SKM-1 (cell line): ENCODE measurements at regions not wholly inside any gene's neighbourhood (a gene's known extent, or its start where the extent isn't known, plus 50 kb on each side); places are given as distances from the start of the nearest gene placed in this dataset.

Source experiments
- DNase-seq: peaks from one replicate; lab custom pipeline; 2025; ENCODE audit not compliant: unreplicated experiment; lab: John Stamatoyannopoulos, UW

GRCh38 chr18:38010971-38011857, 445.6 kb upstream of the CELF4 start:
- no peak for DNase-seq

- DNase-seq, result no peak
These were observed 444.4 kb upstream of the CELF4 start for GRCh38 chr18:38010037-38010436.

GRCh38 chr18:38009320-38009719, 443.7 kb upstream of the CELF4 start:
- no peak for DNase-seq

- no peak for DNase-seq
These were observed 442.2 kb upstream of the CELF4 start for GRCh38 chr18:38007676-38008330.

DNA sequence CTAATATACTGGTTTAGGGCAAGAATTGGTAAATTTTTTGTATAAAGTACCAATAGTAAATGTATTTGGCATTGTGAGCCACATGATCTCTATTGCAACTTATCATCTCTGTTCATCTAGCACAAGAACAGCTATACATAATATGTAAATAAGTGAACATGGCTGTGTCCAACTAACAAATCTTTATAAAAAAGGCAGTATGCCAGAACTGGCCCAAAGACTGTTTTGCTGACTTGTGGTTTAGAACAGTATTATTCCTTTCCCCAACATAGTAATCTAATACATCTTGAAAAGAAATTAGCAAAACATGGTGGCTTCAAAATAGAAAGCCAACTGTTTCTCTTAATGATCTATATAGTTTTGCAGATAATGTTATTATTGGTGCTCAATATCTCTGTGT, 441.4 kb upstream of the CELF4 start:
- no peak for DNase-seq

GRCh38 chr18:38006541-38006940, 440.9 kb upstream of the CELF4 start:
- DNase-seq, result peak; percentile 18

- no peak for DNase-seq
These were observed 432.1 kb upstream of the CELF4 start for GRCh38 chr18:37997695-37998094.

DNA sequence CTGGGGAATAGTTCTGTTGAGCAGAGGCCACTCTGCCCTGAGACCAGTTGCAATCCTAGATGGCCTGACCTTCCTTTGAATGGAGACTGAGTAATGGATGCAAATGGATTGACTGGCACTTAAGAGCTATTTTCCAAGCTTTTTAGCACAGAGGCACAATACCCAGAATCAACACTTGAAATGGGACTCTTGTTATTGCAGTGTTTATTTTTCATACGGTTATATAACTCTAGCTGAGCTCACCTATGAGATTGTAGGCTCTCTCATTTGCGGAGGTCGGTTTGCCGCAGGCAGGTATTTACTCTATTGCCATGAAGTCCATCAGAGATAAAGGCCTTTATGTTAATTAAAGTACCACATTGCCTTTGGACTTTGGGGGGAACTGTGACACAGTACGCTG, 422.3 kb upstream of the CELF4 start:
- no peak for DNase-seq

DNA sequence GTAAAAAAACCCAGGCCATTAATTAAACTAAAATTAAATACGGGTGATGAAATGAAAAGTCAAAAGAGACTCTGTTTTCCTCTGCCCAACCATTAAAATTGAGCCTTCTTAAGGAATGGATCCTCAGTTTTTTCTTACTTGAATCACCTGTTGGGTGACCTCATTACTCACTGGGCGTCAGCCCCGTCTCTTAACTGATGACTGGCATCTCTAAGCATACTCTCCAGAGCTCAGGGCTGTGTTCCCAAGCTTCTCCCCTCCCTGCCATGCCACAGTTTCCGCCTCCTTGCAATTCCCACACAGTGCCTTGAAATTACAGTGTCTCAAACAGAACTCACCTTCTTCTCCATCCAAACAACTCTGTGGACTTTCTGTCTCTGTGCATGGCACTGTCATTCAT, 421.1 kb upstream of the CELF4 start:
- no peak for DNase-seq

DNA sequence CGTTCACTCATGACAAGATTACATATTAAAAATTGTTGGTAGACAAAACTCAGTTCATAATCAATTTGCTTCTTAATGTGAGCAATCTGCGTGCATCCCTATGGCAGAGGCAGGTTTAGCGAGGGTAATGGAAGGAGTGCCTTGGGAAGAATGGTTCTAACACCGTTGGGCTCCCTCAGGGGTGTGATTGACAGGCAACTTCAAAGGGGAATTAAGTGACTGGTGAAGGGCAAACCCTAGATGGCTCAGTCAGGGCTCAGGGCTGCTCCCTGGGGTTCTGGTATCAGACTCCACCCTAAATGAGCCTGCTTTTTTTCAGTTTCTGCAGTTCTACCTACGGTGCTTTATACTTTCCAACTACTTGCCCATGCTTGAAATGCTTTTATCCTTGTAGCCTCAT, 419.5 kb upstream of the CELF4 start:
- DNase-seq, result no peak

DNA sequence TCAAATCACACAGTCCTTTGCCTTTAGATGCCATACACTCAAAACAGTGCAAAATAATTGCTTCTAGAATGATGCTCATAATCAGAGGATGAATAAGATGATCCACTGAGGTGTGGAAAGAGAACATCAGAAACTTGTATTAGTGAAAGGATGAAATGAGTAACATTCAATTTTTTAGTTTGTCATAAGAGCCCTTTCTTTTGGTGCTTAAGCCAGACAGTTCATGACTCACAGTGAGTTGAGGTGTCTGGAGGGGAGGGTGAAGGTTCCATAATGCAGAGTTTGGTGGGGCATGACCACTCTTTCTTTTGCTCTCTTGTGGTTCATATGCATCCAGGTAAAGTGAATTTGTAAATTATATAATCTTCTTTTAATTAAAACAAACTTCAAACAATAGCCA, 415.0 kb upstream of the CELF4 start:
- no peak for DNase-seq

GRCh38 chr18:37975446-37975845, 409.8 kb upstream of the CELF4 start:
- no peak for DNase-seq

DNA sequence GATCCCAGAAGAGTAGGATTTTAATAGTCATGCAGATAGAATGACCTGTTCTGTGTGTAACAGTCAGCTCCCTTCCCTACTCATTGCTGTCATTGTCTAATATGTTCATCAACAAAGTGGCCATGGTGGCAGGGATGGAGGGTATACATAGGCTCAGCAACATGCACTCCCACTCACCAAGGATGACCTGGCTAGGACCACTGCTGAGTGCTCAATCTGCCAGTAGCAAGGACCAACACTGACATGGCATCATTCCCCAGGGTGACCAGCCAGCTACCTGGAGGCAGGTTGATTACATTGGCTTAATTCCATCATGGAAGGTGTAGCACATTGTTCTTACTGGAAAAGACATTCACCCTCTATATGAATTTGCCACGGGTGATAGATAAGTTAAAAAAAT, 401.7 kb upstream of the CELF4 start:
- DNase-seq, result no peak

DNA sequence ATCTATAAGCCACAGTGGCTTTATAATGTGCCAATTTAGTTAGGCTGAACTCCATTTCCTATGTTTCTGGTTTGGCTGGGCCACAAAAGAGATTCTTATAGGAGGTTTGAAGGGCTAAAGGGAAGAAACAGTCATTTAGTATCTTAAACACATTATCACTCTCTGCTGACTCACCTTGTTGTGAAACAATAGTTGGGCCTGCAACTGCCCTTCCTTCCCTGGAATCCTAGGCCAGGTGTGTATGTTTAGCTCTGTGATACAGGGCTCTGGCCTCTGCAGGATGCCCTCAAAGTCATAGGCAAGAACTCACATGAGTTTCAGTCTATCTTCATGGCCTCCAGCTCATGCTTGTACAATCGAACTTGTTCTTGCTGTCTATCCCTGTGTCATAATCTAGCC, 400.0 kb upstream of the CELF4 start:
- DNase-seq, result no peak

- DNase-seq, result no peak
These were observed 399.4 kb upstream of the CELF4 start for GRCh38 chr18:37964885-37965571.

DNA sequence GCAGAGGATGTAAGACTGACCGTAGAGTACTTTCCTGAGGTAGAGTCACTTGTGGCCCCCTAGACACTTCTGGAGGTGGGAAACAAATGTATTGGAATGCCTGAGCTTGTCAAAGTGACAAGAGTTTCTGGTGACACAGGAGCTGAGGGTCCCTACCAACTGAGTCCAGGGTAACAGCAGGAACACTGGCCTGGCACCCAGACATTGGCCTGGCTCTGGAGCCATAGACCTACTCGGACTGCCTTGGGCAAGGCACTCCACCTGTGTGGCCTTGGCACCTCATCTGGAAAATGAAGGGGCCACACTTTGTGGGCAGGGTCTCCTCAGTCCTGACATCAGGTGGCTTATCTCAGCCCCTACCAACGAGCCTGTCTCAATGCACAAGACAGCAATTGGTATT, 398.2 kb upstream of the CELF4 start:
- no peak for DNase-seq

DNA sequence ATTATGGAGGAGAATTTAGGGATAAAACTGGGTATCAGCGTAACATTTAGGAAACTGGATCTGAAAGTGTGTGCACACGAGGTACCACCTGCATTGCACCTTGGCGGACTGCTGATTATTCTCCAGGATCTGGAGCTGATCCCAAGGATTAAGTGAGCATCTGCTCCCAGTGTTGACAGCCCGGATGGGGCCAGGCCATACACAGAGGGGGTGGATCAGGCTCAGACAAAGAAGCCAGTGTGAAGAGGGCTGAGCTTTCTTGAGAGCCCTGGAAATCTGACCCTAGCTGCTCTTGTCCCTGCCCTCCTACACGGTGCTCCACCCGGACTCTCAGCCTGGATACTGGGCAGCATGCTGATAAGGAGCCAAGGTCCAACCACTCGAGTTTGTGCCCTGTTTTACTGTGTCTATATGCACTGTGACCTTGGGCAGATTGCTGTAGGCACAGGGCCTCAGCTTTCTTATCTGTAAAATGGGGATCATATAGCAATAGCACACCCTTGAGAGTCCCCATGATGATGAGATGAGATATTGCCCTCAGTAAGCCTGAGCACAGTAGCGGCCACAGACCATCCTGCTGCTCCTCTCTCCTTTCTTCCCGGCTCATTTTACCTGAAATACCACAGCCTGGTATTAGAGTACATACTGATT, 396.8 kb upstream of the CELF4 start:
- no peak for DNase-seq

- DNase-seq, result no peak
These were observed 392.9 kb upstream of the CELF4 start for GRCh38 chr18:37958499-37958898.

GRCh38 chr18:37956902-37957301, 391.3 kb upstream of the CELF4 start:
- DNase-seq, result peak; percentile 76

DNA sequence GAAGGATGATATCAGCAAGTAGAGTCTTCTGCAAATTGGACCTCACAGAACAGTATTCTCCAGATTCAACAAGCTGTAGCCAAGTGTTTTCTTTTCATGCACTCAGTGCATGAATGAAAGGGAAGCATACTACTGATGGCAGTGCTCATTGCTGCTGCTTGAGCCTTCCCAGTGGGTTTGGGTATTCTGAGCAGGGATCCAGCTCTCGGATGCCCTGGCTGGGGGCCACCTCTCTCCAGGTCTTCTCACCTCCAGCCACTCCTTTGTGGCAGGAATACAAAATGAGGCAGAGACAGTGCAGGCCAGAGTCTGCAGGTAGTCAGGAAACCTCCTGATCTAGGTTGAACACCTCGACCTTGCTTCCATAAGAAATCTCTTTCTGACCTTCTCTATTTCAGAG, 390.4 kb upstream of the CELF4 start:
- no peak for DNase-seq

- no peak for DNase-seq
These were observed 389.6 kb upstream of the CELF4 start for GRCh38 chr18:37955201-37955600.

- DNase-seq, result no peak
These were observed 388.3 kb upstream of the CELF4 start for GRCh38 chr18:37953876-37954275.
